ENCODE measurements at regions not wholly inside any gene's neighbourhood (a gene's known extent, or its start where the extent isn't known, plus 50 kb on each side); places are given as distances from the start of the nearest gene placed in this dataset.

- no peaks in the 10 kb centered on the region for H3K79me2 ChIP-seq (ENCODE audit: low read length)
- TF ChIP-seq EZH2phosphoT487 (IDR thresholded peaks at IDR 0.05; ENCODE audit: borderline replicate concordance, low read length) (no peak), CTCF (conservative IDR thresholded peaks at IDR 0.05; ENCODE audit: low read depth, low read length) (no peak), EZH2 (IDR thresholded peaks at IDR 0.05; ENCODE audit: low read length, unreplicated experiment) (no peak)
- H4K20me1 ChIP-seq (ENCODE audit: low read length), result no peaks in the 10 kb centered on the region
- DNase-seq (no peak), ATAC-seq (no peak)
- H3F3A ChIP-seq (ENCODE audit: low read length, unreplicated experiment), result no peaks in the 10 kb centered on the region
- H3K9me3 ChIP-seq (ENCODE audit: low read length), result no peaks in the 10 kb centered on the region
- H3K27ac ChIP-seq (ENCODE audit: low read length), result no peak overlapping the region
- H3K4me2 ChIP-seq (ENCODE audit: low read length), result no peak overlapping the region
- no peak overlapping the region for H3K9ac ChIP-seq (ENCODE audit: low read length)
- H3K4me1 ChIP-seq (ENCODE audit: insufficient read depth, low read length), result no peaks in the 10 kb centered on the region
- peaks cover 8% of the 10 kb centered on the region for H3K27me3 ChIP-seq (ENCODE audit: low read length)
- intact Hi-C loops (cut with micrococcal nuclease), result no loop called here
- POLR2A ChIA-PET (ENCODE audit: unreplicated experiment), result no interaction called here
- CTCF ChIA-PET, result no interaction called here
- H3K9me2 ChIP-seq (replicated peaks; ENCODE audit: low read length), result no peaks in the 10 kb centered on the region
- H3K36me3 ChIP-seq (ENCODE audit: low read depth, low read length), result no peaks in the 10 kb centered on the region
- H3K4me3 ChIP-seq (ENCODE audit: low read length), result no peak overlapping the region
- H2AFZ ChIP-seq (ENCODE audit: low read length), result no peak overlapping the region
- no TSS peak for BruUV-seq (replicated peaks)
These were observed 278.8 kb downstream of the CRLF2 start for GRCh38 chrX:933611-934010.

- DNase-seq, result no peak
- Histone ChIP-seq H3K27ac (ENCODE audit: low read length) (no peak overlapping the region), H2AFZ (ENCODE audit: low read length) (no peak overlapping the region), H3K79me2 (ENCODE audit: low read length) (no peaks in the 10 kb centered on the region), H3K4me2 (ENCODE audit: low read length) (no peak overlapping the region), H3K9me2 (replicated peaks; ENCODE audit: low read length) (no peaks in the 10 kb centered on the region), H4K20me1 (ENCODE audit: low read length) (no peaks in the 10 kb centered on the region), H3K4me3 (ENCODE audit: low read length) (no peak overlapping the region), H3K36me3 (ENCODE audit: low read depth, low read length) (no peaks in the 10 kb centered on the region), H3K27me3 (ENCODE audit: low read length) (no peaks in the 10 kb centered on the region), H3K4me1 (ENCODE audit: insufficient read depth, low read length) (no peaks in the 10 kb centered on the region), H3K9me3 (ENCODE audit: low read length) (no peaks in the 10 kb centered on the region), H3K9ac (ENCODE audit: low read length) (no peak overlapping the region), H3F3A (ENCODE audit: low read length, unreplicated experiment) (no peaks in the 10 kb centered on the region)
- TF ChIP-seq CTCF (conservative IDR thresholded peaks at IDR 0.05; ENCODE audit: low read depth, low read length) (no peak), EZH2 (IDR thresholded peaks at IDR 0.05; ENCODE audit: low read length, unreplicated experiment) (no peak), EZH2phosphoT487 (IDR thresholded peaks at IDR 0.05; ENCODE audit: borderline replicate concordance, low read length) (no peak)
- ChIA-PET CTCF (no interaction called here), POLR2A (ENCODE audit: unreplicated experiment) (no interaction called here)
- BruUV-seq (replicated peaks), result no TSS peak
- no peak for ATAC-seq
- intact Hi-C loops (cut with micrococcal nuclease), result no loop called here
These were observed 283.8 kb downstream of the CRLF2 start for GRCh38 chrX:928606-929005.

GRCh38 chrX:926991-927390, 285.5 kb downstream of the CRLF2 start:
- DNase-seq, result no peak
- CTCF ChIA-PET, result no interaction called here
- intact Hi-C loops (cut with micrococcal nuclease), result no loop called here
- POLR2A ChIA-PET (ENCODE audit: unreplicated experiment), result no interaction called here
- H3K36me3 ChIP-seq (ENCODE audit: low read depth, low read length), result no peaks in the 10 kb centered on the region
- no peak overlapping the region for H2AFZ ChIP-seq (ENCODE audit: low read length)
- H3K9me2 ChIP-seq (replicated peaks; ENCODE audit: low read length), result no peaks in the 10 kb centered on the region
- H4K20me1 ChIP-seq (ENCODE audit: low read length), result no peaks in the 10 kb centered on the region
- H3K79me2 ChIP-seq (ENCODE audit: low read length), result no peaks in the 10 kb centered on the region
- no peak overlapping the region for H3K27ac ChIP-seq (ENCODE audit: low read length)
- no peak overlapping the region for H3K4me3 ChIP-seq (ENCODE audit: low read length)
- TF ChIP-seq EZH2 (IDR thresholded peaks at IDR 0.05; ENCODE audit: low read length, unreplicated experiment) (no peak), CTCF (conservative IDR thresholded peaks at IDR 0.05; ENCODE audit: low read depth, low read length) (no peak), EZH2phosphoT487 (IDR thresholded peaks at IDR 0.05; ENCODE audit: borderline replicate concordance, low read length) (no peak)
- H3K4me2 ChIP-seq (ENCODE audit: low read length), result no peak overlapping the region
- no peaks in the 10 kb centered on the region for H3K9me3 ChIP-seq (ENCODE audit: low read length)
- H3K9ac ChIP-seq (ENCODE audit: low read length), result no peak overlapping the region
- H3F3A ChIP-seq (ENCODE audit: low read length, unreplicated experiment), result no peaks in the 10 kb centered on the region
- ATAC-seq, result no peak
- no peaks in the 10 kb centered on the region for H3K4me1 ChIP-seq (ENCODE audit: insufficient read depth, low read length)
- H3K27me3 ChIP-seq (ENCODE audit: low read length), result no peaks in the 10 kb centered on the region
- BruUV-seq (replicated peaks), result no TSS peak

Data from PC-3 (cell line).